Fibroblast of lung (primary cell): ENCODE measurements at regions not wholly inside any gene's neighbourhood (a gene's known extent, or its start where the extent isn't known, plus 50 kb on each side); places are given as distances from the start of the nearest gene placed in this dataset.

ENCODE experiments used
- CTCF ChIP-seq, 2 donors: IDR thresholded peaks in 1 of 2; conservative IDR thresholded peaks in 1 of 2; 1 replicate in 1 of 2; 2 replicates in 1 of 2; pipeline ENCODE4 v1.5.1; 2011 to 2012; ENCODE audit warnings: low read length in 2 of 2, control low read depth in 1 of 2, inconsistent platforms in 1 of 2, low read depth in 1 of 2, mild to moderate bottlenecking in 1 of 2
- EZH2 ChIP-seq: IDR thresholded peaks from 2 replicates; pipeline ENCODE4 v1.5.1; 2012; ENCODE audit warnings: low read length, control low read depth, mild to moderate bottlenecking; ENCODE audit errors: missing control alignments

- TF ChIP-seq CTCF (conservative IDR thresholded peaks at IDR 0.05 in 1 of 2, IDR thresholded peaks at IDR 0.05 in 1 of 2; ENCODE audit: low read depth in 1 of 2, low read length in 2 of 2) (no peak), EZH2 (no peak)
These were observed 307.7 kb upstream of the SEL1L start for GRCh38 chr14:81841346-81841745.
